Osteocyte (in vitro differentiated cells): ENCODE measurements at regions not wholly inside any gene's neighbourhood (a gene's known extent, or its start where the extent isn't known, plus 50 kb on each side); places are given as distances from the start of the nearest gene placed in this dataset.
A peak's percentile ranks its signal among the peaks of the same experiment; 100 is the strongest.

Experiments
- DNase-seq: peaks from one replicate; pipeline ENCODE4 v3.0.0; 2021; ENCODE audit warnings: mixed read lengths; ENCODE audit not compliant: unreplicated experiment; ENCODE audit errors: extremely low spot score
- H3K27ac Mint-ChIP-seq: one replicate; pipeline ENCODE4 v1.8.0; 2021; ENCODE audit warnings: mild to moderate bottlenecking, mixed read lengths; ENCODE audit not compliant: unreplicated experiment
- H3K27me3 Mint-ChIP-seq: one replicate; pipeline ENCODE4 v1.8.0; 2021; ENCODE audit warnings: mixed read lengths; ENCODE audit not compliant: unreplicated experiment
- H3K36me3 Mint-ChIP-seq: one replicate; pipeline ENCODE4 v1.8.0; 2021; ENCODE audit warnings: mixed read lengths; ENCODE audit not compliant: unreplicated experiment
- H3K4me1 Mint-ChIP-seq: one replicate; pipeline ENCODE4 v1.8.0; 2021; ENCODE audit warnings: mixed read lengths; ENCODE audit not compliant: unreplicated experiment
- H3K4me3 Mint-ChIP-seq: one replicate; pipeline ENCODE4 v1.8.0; 2021; ENCODE audit warnings: mild to moderate bottlenecking, moderate library complexity, mixed read lengths; ENCODE audit not compliant: unreplicated experiment
- H3K9me3 Mint-ChIP-seq: one replicate; pipeline ENCODE4 v1.8.0; 2021; ENCODE audit warnings: mixed read lengths; ENCODE audit not compliant: unreplicated experiment
- TF ChIP-seq, protein P1 (sequence below): fragments of 200-600 bp; sonication (generic); IDR thresholded peaks from 2 replicates; pipeline ENCODE4 v1.5.0; 2021; ENCODE audit warnings: antibody characterized with exemption, mild to moderate bottlenecking, moderate library complexity

DNA sequence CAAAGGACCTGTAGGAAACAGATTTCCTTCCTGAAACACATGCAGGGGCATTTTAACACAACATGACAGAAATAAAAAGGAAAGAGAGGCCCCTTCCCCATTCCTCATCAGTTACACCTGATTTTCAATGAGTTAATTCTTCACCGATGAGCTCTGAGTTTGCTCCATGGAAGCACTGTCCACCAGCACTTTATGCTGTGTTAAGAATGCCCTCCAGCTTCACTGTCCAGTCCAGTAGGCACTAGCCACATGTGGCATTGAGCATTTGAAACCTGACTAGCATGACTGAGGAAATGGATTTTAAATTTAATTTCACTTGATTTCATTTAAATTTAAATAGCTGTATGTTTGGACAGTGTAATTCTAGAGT lies 217.2 kb upstream of the SLC10A2 start:
- Mint-ChIP-seq H3K27ac (no peak overlapping the region), H3K36me3 (no peaks in the 10 kb centered on the region), H3K4me3 (no peak overlapping the region), H3K27me3 (no peaks in the 10 kb centered on the region), H3K9me3 (no peaks in the 10 kb centered on the region), H3K4me1 (peaks cover 20% of the 10 kb centered on the region)
- DNase-seq = no peak
- TF ChIP-seq, protein P1, sequence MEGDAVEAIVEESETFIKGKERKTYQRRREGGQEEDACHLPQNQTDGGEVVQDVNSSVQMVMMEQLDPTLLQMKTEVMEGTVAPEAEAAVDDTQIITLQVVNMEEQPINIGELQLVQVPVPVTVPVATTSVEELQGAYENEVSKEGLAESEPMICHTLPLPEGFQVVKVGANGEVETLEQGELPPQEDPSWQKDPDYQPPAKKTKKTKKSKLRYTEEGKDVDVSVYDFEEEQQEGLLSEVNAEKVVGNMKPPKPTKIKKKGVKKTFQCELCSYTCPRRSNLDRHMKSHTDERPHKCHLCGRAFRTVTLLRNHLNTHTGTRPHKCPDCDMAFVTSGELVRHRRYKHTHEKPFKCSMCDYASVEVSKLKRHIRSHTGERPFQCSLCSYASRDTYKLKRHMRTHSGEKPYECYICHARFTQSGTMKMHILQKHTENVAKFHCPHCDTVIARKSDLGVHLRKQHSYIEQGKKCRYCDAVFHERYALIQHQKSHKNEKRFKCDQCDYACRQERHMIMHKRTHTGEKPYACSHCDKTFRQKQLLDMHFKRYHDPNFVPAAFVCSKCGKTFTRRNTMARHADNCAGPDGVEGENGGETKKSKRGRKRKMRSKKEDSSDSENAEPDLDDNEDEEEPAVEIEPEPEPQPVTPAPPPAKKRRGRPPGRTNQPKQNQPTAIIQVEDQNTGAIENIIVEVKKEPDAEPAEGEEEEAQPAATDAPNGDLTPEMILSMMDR = no peak

DNA sequence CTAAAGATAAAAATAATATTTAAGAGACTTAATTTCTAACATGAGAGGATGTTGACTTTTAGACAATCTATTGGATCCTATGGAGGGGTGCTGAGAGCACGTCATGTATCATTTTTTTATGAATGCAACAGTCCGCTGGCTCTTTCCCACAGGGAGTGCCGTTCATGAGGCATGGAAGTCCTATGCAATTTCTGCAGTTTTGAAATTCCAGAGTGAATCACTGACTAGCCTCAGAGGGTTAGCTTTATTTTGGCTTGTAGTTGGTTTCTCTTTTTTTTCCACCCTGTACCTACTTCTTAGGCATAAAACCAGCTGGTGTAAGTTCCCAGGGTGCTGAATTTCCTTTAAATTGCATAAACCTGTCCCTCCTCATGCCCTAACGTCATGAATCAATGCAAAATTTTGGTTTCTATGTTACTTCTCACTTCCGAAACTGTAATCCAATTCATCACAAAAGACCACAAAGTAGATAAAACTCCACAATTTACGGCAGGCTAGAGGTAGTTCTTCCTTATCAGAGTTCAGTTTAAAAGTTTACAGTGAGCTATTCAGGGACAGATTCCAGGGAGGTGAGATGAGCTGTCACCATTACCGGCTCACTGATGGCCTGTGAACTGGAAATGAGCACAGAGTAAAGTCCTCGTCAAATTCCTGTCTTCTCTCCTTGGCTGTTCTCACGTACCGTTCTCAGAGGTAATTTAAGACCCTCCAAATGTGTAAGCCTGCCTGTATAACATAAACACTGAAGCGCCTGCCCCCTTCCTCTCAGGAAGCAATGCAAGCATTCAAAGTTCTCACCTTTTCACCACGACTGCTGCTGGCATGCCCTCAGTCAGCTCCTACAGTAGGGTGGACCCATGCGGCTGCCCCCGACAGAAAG lies 216.6 kb upstream of the SLC10A2 start:
- TF ChIP-seq, protein P1 = no peak
- Mint-ChIP-seq H3K27ac (peak overlapping the region; percentile 36), H3K9me3 (no peaks in the 10 kb centered on the region), H3K4me1 (peaks cover 17% of the 10 kb centered on the region), H3K4me3 (no peak overlapping the region), H3K36me3 (no peaks in the 10 kb centered on the region), H3K27me3 (no peaks in the 10 kb centered on the region)
- no peak for DNase-seq

DNA sequence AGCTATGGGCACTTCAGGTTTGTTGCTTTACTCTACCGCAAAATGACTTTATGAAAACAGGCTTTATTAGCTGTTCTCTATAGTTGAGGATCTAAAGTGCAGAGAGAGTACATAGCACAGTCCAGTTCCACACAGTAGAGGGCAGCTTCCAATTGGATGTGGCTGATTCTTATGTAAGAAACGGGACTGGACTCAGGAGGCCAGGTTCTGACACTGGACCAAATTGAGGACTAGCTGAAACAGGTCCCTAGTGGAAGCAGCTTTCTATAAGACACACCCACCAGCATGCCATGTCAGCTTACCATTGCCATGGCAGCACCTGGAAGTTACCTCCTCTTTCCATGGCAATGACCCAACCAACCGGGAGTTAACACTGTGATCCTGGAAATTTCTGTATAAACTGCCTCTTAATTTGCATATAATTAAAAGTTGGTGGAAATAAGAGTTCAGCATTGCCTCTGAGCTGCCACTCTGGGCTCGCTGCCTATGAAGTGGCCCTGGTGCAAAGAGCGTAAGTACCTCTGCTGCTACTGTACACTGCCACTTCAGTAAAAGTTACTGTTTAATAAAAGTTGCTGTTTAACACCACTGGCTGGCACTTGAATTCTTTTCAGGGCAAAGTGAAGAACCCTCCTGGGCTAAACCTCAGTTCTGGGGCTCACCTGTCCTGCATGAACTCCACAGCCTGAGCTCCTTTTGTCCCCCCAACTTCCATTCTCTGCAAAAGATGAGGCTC lies 211.9 kb upstream of the SLC10A2 start:
- Mint-ChIP-seq H3K36me3 (no peaks in the 10 kb centered on the region), H3K4me1 (peaks cover 10% of the 10 kb centered on the region)

DNA sequence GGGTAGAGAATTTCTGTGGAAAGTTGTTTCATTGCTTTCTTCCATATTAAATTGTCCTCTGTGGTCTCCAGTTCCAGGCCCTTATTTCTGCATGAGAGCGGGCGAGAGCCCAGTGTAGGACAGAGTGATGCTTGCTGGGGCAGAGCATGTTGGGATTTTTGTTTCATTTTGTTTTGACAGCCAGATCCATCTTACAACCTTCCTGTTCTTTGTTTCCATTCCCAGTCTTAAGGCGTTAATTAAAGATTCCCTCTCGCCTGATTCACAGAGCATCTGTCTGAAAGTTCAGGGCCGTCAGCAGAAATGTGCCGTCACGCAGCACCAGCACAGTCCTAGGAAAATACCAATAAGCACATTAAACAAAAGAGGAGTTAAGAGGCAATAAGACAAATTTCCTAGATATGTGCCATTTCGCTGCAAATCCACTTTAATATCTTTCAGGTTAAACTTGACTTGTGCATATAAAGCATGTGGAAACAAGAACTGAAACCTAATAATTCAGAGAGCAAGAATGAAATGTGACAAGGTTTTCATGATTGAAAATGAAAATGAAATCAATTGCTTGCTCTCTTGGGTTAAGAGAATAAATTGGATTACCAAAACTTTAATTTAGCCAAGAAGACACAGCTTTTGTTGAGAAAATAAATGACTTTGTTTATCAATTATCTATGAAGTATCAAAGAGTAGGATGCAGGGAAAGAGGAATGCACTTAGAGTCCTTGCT lies 210.7 kb upstream of the SLC10A2 start:
- Mint-ChIP-seq H3K27ac (no peak overlapping the region), H3K4me1 (no peaks in the 10 kb centered on the region), H3K4me3 (no peak overlapping the region), H3K27me3 (no peaks in the 10 kb centered on the region), H3K36me3 (no peaks in the 10 kb centered on the region), H3K9me3 (no peaks in the 10 kb centered on the region)
- TF ChIP-seq, protein P1 = no peak
- no peak for DNase-seq

More for the DNA sequence above, 211.9 kb upstream of the SLC10A2 start:
- no peak overlapping the region for H3K27ac Mint-ChIP-seq
- TF ChIP-seq, protein P1 = no peak
- DNase-seq = no peak
- no peaks in the 10 kb centered on the region for H3K9me3 Mint-ChIP-seq
- H3K27me3 Mint-ChIP-seq = no peaks in the 10 kb centered on the region
- H3K4me3 Mint-ChIP-seq = no peak overlapping the region
